NCI-H748 (cell line): ENCODE measurements at regions not wholly inside any gene's neighbourhood (a gene's known extent, or its start where the extent isn't known, plus 50 kb on each side); places are given as distances from the start of the nearest gene placed in this dataset.
A peak's percentile ranks its signal among the peaks of the same experiment; 100 is the strongest.

ENCODE experiments used
- DNase-seq: peaks from one replicate; lab custom pipeline; 2025; ENCODE audit not compliant: unreplicated experiment; lab: John Stamatoyannopoulos, UW

DNA sequence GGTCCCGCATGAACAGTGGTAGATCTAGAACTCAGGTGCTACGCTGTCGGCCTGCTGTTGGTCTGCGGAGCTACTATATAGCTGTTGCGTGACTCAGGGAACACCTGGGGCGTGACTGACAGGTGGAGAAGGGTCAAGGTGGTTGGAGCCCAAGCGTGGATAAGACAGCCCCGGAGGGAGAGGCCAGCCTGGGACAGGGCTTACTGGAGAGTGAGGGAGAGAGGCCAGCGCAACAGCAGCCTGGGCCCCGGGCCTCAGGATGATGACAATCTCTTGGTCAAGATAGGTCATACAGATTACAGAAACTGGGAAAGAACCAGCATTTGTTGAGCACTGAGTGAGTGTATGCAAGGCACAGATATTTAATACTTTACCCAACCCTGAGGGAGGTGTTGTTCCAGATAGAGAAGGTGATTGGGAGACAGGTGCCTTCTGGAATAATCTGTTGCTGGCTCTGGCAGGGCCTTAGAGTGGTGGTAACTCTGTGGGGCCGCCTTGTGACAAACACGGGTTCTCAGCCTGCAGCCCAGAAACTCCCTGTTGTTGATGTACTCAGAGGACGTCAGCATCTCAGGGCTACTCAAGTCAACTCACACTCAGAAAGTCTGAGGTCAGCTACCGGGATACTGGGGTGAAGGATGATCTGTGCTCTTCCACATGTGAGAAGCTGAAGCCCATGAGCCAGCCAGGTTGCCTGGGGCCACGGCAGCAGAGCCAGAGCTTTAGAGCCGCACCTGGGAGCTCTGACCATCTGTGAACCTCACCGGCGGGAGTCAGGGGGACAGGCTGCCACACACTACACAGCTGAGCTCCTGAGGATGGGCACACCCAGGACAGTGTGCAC lies 265.4 kb upstream of the HES1 start:
- DNase-seq: peak; percentile 2

DNA sequence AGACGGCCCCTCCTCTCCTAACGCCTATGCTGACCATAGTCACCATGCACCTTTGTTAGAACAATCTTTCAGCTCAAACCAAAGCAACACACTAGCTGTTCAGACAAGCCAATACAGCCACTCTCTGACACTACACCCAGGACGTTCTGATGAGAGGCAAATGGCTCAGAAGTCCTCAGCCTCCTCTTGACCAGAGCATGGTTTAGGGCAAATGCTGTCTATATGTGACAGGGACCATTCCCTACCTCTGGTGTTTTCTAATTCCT lies 264.8 kb upstream of the HES1 start:
- DNase-seq: no peak

DNA sequence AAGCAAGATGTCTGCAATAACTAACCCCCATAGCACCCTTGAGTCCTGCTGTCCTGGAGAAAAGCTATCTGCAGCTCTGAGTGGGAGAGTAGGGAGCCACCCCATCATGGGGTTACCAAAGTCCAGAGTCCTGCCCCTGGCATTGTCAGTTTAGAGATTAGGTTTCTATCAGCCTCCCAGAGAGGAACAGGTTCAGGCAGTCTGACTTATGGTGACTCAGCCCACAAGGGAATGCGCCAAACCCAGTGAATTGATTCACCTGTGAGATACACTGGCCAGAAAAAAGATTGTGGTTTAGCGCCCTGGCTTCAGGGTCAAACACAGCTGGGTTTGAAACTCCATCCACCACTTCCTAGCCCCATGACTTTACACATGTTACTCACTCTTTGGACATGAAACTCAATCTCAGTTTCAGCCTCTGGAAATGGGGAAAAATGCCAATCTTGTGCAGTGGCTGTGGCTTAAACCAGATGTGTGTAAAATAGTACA lies 263.6 kb upstream of the HES1 start:
- peak; percentile 30 for DNase-seq

DNA sequence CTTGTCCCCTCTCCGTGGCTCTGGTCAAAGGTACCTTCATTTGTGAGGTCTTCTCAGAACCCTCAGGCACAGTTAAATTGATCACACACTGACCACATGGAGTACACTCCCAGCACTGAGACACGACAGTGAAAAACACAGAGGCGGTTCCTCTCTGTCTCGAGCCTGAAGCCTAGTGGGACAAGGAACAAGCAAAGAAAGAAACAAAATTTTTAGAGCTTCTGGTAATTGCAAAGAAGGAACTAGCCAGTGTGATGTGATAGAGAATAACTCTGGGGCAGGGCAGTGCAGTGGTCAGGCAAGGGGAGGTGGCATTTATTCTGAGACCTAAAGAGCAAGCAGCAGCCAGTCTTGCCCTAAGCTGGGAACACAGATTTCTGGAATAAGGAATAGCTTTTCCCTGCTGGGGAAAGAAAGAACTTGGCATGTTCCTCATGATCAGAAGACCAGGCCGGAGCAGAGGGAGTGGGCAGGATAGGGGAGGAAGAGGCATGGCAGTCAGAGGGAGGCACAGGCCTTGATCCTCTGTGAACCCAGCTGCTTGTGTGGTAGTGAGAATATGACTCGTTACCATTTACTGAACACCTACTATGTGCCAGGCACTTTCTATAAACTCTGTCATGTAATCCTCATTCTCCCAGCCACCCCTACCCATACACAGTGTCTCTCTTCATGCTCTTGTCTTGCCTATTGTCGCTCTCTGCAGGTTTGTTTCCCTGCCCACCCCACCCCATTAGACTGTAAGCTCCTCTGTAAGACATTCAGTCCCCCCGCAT lies 262.3 kb upstream of the HES1 start:
- no peak for DNase-seq

DNA sequence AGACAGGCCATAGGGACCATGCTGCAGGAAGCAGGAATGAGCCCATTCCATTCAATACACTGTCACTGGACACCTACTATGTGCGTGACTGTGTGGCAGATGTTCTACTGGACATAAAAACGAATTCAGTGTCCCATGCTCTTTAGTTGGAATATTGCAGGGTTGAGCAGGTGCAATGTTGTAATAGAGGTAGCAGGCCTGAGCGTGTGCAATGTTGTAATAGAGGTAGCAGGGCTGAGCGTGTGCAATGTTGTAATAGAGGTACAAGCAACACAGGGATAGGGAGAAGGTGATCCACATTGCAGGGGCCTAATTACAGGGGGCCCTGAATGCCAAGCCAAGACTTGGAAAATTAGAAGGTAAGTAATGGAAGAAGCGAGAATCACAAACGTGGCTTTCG lies 261.4 kb upstream of the HES1 start:
- no peak for DNase-seq

DNA sequence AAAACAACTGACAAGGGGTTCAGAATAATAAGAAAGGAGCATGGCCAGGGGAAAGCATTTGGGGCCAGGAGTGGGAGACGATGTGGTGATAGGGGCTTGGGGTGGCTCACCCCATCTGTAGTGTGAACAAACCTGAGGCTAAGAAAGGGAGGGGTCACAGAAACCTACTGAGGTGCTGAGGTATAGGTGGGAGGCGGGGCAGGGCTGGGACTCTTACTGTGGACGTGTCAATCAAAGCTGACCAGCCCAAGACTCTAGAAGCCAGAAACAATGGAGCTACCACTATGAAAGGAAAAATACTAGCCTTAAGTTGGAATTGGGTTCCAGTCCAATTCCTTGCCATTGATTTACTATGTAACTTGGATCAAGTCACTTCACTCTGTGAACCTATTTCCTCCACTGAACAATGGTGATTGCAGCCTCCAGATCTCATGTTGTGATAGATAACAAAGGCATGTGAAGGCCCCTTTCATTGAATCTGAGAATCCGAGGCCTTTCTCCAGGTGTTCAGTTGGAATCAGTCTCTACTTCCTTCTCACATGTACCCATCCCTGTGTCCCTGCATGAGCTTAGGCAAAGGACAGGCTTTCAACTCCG lies 260.9 kb upstream of the HES1 start:
- DNase-seq: no peak

DNA sequence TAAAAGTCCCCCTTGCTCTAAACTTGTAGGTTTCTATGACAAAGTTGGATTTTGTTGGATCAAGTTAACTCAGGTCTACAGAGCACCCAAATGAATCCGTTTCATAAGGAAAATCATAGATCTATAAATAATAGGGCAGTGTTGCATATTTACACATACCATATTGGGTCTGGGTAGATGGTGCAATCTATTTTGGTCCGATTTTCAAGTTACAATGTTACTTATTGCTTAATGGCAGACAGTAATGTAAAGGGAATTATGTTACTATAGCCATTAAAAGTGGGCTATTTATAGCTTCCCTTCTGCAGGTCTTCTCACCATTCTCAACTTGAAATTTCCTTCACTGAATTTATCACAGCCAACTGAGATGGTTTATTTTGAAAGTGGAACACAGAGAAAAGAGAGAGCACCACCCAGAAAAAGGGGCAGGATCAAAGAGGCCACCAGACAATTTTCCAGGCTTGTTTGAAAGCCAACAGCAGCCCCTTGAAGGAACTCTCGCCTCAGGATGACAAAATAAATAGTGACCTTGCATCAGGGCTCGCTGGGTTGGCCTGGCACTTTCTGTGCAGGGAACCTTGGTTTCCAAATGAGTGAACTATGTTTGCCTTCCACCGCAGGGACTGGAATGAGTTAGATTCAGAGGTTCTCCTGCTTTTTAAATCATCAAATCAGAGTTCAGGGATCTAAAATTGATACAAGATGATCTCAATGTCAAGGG lies 260.2 kb upstream of the HES1 start:
- no peak for DNase-seq

DNA sequence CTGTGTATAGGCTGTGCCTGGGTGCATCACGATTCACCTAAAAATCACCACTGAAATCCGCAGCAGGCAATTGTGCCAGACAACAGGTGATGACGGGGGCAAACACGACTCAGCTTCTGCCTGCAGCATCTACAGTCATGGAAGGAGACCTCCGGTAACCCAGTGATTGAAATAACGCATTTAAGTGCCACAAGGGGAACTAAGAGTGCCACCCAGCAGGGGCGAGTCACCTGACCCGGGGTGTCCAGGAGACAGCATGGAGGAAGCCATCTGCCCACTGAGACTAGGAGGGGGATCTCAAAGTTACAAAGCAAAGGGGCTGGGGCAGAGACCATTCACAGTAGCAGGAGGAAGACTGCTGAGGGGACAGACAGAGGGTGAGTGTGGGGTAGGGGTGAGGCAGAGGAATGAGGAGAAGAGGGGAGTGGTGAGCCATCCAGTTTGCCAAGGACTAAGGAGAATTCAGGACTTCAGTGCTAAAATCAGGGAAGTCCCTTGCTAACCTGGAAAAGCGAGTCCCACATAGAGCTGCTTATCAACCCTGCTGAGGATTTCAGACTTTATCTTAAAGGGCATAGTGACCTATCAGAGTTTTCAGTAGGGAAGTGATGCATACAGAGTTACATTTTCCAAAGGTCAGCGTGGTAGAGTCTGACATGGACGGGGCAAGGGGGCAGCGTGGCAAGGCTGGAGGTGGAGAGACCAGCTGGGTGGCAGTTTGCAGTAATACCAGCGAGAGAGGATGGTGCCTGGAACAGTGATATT lies 256.7 kb upstream of the HES1 start:
- no peak for DNase-seq

DNA sequence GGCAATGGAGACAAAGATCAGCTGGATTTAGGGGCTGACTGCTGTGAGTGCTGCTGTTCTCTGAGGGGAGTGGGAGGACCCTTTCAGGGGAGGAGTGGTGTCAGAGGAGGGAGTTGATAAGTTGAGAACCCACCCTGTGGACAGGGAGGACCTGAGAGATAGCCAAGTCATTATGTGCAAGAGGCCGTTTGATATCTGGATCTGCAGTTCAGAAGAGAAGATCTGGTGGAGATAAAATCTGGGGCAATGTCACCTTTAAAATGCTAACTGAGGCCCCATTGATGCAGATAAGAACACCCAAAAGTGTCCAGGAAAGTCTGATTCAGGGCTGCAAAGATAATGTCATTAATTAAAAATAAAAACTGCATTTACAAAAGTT lies 256.1 kb upstream of the HES1 start:
- no peak for DNase-seq

DNA sequence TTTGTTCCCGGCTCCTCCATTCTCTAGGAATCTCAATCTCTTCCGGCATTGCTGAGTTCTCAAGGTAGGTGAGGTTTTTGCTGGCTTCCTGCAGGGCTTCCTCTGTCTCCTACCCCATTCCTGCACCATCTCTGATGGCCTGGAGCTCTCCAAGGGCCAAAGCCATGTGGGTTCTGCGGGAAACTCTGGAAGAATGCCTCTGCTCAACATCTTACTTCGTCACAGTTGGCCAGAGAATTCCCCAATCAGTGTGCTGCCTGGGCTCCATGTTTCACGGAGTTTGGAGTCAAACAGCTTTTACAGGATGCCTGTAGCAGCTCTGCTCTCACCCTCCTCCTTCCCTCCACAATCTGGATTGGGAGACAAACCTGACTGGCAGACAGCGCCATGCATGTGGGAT lies 253.9 kb upstream of the HES1 start:
- DNase-seq: no peak

DNA sequence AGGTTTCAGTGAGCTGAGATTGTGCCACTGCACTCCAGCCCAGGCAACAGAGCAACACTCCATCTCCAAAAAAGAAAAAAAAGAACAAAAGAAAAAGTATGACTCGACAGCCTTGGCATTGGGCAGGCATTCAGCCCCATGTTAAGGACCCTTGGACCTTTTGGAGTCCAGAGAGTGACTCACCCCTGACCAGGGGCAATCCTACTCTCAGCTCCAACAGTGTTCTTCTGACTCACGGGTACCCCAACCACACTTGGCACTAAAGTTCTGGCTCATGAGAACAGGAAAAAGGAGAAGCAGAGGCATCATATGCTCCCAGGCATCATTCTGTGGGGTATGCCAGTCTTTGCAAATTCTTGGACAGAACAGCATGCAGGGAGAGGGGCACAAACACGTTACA lies 252.4 kb upstream of the HES1 start:
- DNase-seq: no peak

DNA sequence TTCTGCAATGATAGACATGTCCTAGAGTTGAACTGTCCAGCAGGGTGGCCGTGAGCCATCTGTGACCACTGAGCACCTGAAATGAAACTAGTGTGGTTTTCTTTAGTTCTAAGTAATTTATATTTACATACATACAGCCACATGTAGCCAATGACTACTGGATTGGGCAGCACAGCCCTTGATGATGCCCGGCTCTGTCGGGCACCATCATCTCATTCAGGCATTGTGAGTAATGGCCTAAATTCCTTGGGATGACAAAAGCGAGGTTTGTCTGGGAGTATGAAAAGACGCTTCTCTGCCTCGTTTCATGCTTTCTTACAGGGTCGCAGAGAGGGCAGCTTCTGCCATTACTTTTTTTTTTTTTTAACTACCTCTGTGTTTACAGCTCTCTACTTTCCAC lies 251.9 kb upstream of the HES1 start:
- no peak for DNase-seq

DNA sequence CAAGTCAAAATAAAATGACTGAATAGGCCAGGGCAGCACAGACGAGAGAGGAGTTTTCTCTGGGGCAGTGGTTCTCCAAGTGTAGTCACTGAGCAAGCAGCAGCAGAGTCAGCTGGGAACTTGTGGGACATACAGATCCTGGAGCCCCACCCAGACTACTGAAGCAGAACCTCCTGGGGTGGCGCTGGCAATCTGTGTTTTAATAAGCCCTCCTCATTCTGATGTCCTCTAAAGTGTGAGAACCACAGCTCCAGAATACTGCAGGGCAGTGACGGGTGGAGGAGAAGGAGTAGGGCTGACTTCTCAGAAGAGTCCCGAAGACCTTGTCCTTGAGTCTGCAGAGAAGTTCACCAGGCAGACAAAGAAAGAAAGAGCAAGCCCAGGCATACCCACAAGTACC lies 251.3 kb upstream of the HES1 start:
- no peak for DNase-seq

DNA sequence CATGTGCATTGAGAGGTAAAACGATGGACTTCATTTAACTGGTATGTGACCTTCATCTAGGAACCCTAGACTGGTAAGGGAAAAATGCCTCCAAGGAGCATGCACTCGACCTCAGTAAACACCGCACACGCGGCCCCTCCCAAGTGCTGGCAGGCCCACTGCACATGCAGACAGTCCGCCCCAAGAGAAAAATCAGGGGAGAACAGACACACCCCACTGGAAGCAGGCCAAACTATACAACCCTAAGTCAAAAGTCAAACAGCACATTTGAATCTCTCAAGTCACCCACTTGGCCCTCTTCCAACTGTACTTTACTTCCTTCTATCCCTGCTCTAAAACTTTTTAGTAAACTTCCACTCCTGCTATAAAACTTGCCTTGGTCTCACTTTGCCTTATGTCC lies 250.1 kb upstream of the HES1 start:
- DNase-seq: no peak

DNA sequence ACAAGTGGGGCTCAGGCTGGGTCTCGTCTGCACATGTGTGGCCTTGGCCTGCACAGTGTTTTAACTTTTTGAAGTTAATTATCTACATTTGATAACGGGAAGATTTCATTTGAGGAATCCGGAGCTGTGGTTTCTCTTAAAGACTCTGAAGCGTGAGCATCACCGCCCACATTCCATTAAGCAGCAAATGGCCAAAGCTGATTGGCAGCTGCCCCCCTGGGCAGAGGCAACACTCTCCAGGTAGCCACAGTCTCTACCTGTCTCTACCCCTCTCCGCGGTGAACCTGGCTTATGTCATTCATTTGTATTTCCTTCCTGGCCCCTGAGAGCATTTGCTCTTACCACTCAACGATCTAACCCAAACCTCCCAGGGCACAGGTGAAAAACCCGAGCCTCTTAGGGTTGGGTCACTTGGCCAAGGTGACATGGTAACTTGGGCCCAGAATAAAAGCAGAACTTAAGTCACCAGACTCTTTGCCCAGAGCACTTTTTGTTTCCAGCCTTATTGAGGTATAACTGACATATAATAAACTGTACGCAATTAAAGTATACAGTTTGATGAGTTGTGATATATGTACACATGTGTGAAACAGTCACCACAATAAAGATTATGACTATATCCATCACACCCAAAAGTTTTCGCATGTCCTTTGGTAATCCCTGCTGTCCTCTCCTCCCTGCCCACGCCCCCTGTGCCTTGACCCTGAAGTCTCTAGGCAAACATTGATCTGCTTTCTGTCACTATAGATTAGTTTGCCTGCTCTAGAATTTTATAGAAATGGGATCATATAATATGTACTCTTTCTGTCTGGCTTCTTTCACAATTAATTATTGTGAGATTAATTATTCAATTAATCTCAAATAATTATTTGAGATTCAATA lies 245.7 kb upstream of the HES1 start:
- DNase-seq: no peak

DNA sequence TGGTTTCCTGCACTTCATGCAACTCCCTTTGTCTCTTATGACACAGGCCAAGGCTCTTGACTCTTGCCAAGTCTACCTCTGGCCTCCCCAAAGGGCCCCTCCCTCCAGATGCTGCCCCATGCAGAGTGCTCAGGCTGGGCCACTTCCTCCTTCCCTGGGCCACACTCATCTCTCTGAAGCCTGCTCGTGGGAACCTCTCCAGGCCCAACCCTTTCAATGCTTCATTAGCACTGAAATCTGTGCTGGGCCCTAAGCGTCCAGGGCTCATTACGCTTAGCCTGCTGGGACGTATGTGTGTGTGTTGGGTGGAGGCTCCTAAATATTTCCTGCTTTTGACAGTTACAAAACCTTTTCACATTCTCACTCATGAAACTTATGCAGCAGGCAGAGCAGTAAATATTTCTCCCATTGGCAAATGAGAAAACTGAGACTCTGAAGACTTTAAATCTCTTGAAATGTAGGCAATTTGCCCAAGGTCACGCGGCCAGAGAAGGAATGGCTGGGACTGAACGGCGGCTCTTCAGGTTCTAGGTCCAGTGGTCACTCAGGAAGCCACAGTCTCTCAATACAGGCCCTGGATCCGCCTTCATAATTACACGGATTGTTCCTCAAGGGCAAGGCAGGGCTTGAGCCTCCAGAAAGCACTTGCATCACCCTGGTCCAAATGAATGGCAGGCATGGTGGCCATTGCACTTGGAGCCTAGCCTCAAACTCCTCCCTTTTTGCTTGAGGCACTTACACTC lies 241.7 kb upstream of the HES1 start:
- no peak for DNase-seq

DNA sequence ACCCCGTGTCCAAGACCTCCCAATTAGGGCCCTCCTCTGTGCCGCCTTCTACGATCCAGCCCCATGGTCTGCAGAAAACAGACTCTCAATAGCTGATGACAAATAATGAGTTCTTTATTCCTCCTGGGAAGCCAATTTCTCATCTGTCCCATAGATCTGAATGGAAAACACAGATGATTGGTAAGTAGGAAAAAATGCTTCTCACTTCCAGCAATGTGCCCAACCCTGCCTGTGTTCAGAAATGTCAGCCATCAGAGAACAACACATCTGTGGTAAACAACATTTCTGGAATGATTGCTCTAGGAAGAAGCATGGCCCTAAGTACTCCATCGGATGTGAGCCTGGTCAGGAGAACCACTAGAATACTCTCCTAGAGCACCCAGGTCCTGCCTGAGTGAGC lies 240.5 kb upstream of the HES1 start:
- DNase-seq: no peak

DNA sequence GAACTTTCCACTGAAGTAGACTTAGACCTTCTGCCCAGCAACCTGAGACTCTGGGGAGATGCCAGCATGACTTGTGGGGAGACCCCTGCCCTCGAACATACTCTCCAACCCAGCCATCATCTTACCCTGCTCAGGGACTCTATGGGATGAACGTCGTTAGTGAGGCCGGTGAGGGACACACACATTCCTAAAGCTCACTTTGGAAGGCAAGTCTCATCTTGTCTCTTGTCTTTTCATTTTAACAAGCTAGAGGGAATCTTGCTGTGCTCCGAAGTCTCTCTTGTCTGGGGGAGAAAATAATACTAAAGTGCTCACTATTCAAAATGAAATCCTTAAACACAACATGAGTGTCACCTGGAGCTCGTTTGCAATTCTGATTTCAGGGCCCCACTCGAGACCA lies 239.5 kb upstream of the HES1 start:
- DNase-seq: no peak

DNA sequence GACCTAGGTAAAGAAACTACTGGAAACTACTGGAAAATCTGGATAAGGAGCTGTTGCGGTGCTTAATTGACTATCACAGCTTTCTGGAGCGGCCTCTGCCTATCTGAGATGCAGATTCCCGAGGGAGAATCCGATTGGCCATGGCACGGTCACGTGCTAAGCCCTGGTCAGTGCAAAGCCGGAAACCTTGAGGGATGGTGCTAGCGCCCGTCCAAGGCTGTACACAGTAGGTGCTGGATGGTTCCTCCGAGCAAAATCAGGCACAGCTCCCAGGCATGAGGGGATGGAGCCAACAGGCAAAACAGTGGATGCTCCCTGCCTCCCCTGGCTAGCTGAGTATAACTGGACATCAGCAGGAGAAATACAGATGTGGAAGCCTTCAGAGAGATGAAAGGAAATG lies 238.7 kb upstream of the HES1 start:
- DNase-seq: no peak
